Endothelial cell (in vitro differentiated cells): ENCODE measurements at regions not wholly inside any gene's neighbourhood (a gene's known extent, or its start where the extent isn't known, plus 50 kb on each side); places are given as distances from the start of the nearest gene placed in this dataset.

ENCODE experiments used
- DNase-seq: peaks from one replicate; pipeline ENCODE4 v3.0.0; 2021; ENCODE audit warnings: low spot score
- H3K27ac Mint-ChIP-seq: one replicate; pipeline ENCODE4 v1.8.0; 2021; ENCODE audit warnings: mixed read lengths, inconsistent platforms; ENCODE audit not compliant: unreplicated experiment
- H3K27me3 Mint-ChIP-seq: one replicate; pipeline ENCODE4 v1.8.0; 2021; ENCODE audit warnings: mild to moderate bottlenecking, moderate library complexity, mixed read lengths, inconsistent platforms; ENCODE audit not compliant: unreplicated experiment
- H3K36me3 Mint-ChIP-seq: one replicate; pipeline ENCODE4 v1.8.0; 2021; ENCODE audit warnings: mild to moderate bottlenecking, low read depth, mixed read lengths, inconsistent platforms; ENCODE audit not compliant: unreplicated experiment
- H3K4me1 Mint-ChIP-seq: one replicate; pipeline ENCODE4 v1.8.0; 2021; ENCODE audit warnings: mild to moderate bottlenecking, mixed read lengths, inconsistent platforms; ENCODE audit not compliant: unreplicated experiment
- H3K4me3 Mint-ChIP-seq: one replicate; pipeline ENCODE4 v1.8.0; 2021; ENCODE audit warnings: mild to moderate bottlenecking, mixed read lengths, inconsistent platforms; ENCODE audit not compliant: unreplicated experiment
- H3K9me3 Mint-ChIP-seq: one replicate; pipeline ENCODE4 v1.8.0; 2021; ENCODE audit warnings: mixed read lengths, inconsistent platforms; ENCODE audit not compliant: unreplicated experiment
- CTCF ChIP-seq: fragments of 200-600 bp; sonication (generic); IDR thresholded peaks from one replicate; pipeline ENCODE4 v1.5.0; 2021; ENCODE audit warnings: antibody characterized with exemption; ENCODE audit not compliant: unreplicated experiment

- H3K27me3 Mint-ChIP-seq, result peaks cover 2% of the 10 kb centered on the region
- no peaks in the 10 kb centered on the region for H3K36me3 Mint-ChIP-seq
- H3K9me3 Mint-ChIP-seq, result no peaks in the 10 kb centered on the region
- peaks cover 31% of the 10 kb centered on the region for H3K4me1 Mint-ChIP-seq
- DNase-seq, result no peak
- H3K4me3 Mint-ChIP-seq, result no peak overlapping the region
- H3K27ac Mint-ChIP-seq, result no peak overlapping the region
- TF ChIP-seq CTCF, result no peak
These were observed 449.5 kb downstream of the SHQ1 start for GRCh38 chr3:72398781-72399180.

- no peak for TF ChIP-seq CTCF
- H3K27ac Mint-ChIP-seq, result no peak overlapping the region
- H3K36me3 Mint-ChIP-seq, result no peaks in the 10 kb centered on the region
- no peak for DNase-seq
- H3K4me1 Mint-ChIP-seq, result peaks cover 26% of the 10 kb centered on the region
- no peak overlapping the region for H3K4me3 Mint-ChIP-seq
- peaks cover 2% of the 10 kb centered on the region for H3K27me3 Mint-ChIP-seq
- H3K9me3 Mint-ChIP-seq, result no peaks in the 10 kb centered on the region
These were observed 450.7 kb downstream of the SHQ1 start for GRCh38 chr3:72397586-72397985.

DNA sequence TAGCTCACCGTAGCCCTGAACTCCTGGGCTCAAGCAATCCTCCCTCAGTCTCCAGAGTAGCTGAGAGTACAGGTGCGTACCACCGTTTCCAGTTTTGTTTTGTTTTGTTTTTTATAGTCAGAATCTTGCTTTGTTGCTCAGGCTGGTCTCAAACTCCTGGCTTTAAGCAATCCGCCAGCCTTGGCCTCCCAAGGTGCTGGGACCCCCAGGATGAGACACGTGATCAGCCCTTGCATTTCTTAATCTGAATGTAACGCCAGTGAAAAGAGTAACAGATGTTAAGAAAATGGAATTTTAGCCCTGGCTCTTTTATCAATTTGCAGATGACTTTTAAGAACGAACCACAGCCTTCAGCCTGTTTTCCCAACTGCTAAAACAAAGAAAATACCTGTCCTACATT lies 451.3 kb downstream of the SHQ1 start:
- TF ChIP-seq CTCF, result no peak
- no peak overlapping the region for H3K27ac Mint-ChIP-seq
- H3K27me3 Mint-ChIP-seq, result peaks cover 2% of the 10 kb centered on the region
- no peaks in the 10 kb centered on the region for H3K9me3 Mint-ChIP-seq
- DNase-seq, result no peak
- H3K4me3 Mint-ChIP-seq, result no peak overlapping the region
- peaks cover 26% of the 10 kb centered on the region for H3K4me1 Mint-ChIP-seq
- no peaks in the 10 kb centered on the region for H3K36me3 Mint-ChIP-seq

DNA sequence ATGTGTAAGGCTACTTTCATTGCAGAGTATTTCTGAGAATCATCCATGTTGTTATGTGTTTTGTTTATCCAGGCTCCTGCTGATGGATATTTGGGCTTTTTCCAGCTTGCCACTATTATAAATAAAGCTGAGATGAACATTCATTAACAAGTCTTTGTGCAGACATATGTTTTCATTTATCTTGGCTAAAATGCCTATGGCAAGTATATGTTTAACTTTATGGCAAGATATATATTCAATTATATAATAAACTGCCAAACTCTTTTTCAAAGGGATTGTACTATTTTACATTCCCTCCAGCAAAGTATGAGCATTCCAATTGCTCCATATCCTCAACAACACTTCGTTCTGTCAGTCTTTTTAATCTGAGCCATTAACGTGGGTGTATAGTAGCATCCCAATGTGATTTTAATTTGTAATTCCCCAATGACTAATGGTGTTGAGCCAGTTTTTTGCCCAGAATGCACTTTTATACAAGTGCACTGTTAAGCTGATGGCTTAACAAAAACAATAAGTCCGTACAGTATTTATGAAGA lies 452.4 kb downstream of the SHQ1 start:
- no peak overlapping the region for H3K27ac Mint-ChIP-seq
- no peaks in the 10 kb centered on the region for H3K36me3 Mint-ChIP-seq
- no peak for DNase-seq
- H3K27me3 Mint-ChIP-seq, result no peaks in the 10 kb centered on the region
- peaks cover 24% of the 10 kb centered on the region for H3K4me1 Mint-ChIP-seq
- TF ChIP-seq CTCF, result no peak
- H3K9me3 Mint-ChIP-seq, result no peaks in the 10 kb centered on the region
- no peak overlapping the region for H3K4me3 Mint-ChIP-seq

DNA sequence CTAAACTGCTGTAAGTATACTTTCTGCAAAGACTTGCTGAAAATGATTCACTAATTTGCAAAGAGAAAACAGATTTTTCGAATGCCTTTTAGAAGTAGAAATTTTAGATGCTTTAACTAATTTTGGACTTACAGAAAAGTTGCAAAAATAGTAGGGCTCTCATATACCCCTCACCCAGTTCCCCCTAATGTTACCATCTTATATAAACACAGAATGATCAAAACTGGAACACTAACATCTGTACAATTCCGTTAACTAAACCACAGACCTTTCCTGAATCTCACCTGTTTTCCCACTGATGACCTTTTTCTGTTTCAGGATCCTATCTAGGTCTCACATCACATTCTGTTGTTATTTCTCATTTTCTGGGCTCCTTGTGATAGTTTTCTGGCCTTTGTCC lies 454.8 kb downstream of the SHQ1 start:
- no peaks in the 10 kb centered on the region for H3K36me3 Mint-ChIP-seq
- no peaks in the 10 kb centered on the region for H3K9me3 Mint-ChIP-seq
- no peak for TF ChIP-seq CTCF
- no peak overlapping the region for H3K4me3 Mint-ChIP-seq
- no peak for DNase-seq
- peaks cover 15% of the 10 kb centered on the region for H3K4me1 Mint-ChIP-seq
- no peak overlapping the region for H3K27ac Mint-ChIP-seq
- no peaks in the 10 kb centered on the region for H3K27me3 Mint-ChIP-seq
